Fibroblast of skin of left quadriceps (primary cell): ENCODE measurements at regions not wholly inside any gene's neighbourhood (a gene's known extent, or its start where the extent isn't known, plus 50 kb on each side); places are given as distances from the start of the nearest gene placed in this dataset.

Source experiments
- DNase-seq, 2 experiments: peaks; one replicate each; pipeline ENCODE4 v3.0.0-alpha.2; 2013; ENCODE audit warnings: low read depth in 2 of 2

DNA sequence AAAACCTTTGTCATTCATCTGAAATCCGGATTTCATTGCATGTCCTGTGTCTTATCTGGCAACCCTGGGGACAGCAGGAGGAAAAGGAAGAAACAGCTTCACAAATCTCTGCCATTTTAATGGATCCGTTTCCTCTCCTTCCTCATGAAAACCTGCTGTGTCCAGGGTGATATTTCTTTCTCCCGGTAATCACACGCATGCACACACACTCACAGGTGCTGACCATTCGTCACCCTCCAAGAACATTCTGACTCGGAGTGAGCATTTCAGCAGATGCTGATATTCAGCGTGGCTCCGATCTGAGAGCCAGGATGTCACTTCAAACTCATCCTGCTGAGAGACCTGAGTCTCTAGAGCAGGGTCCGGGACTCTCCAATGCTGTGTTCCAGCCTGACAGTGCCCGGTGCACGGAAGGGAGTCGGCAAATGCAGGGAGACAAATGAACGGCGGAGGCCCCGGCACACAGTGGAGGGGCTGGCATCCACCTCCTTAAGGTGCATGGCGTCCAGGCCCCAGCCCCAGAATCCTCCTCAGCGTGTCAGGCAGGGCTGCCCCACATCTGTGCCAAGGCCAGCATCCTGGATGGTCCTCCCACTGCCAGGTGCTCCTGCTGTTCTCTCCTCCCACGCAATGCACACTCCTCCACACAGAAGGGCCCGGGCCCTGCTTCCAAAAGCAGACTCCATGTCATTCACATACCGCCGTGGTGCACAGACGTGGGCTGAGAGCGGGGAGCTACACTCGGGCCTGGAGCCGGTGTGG lies 70.7 kb downstream of the RBFOX3 start:
- no peak for DNase-seq

DNA sequence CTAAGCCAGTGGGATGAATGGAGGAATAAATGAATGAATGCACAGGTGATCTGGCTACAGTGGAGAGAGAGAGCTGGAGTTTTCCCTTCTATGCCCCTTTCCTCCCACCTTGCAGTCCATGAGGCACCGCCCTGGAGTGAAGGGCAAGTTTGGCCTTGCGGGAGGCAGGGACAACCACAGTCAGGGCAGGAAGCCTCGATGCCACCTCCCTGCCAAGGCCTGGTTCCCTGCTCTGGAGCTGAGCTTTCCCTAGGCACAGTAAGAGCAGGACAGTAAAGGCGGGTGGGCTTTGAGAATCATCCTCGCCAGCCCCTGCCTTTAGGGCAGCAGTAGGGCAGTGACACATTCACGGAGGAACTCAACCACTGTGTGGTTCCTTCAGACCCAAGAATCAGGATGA lies 72.6 kb downstream of the RBFOX3 start:
- no peak for DNase-seq

DNA sequence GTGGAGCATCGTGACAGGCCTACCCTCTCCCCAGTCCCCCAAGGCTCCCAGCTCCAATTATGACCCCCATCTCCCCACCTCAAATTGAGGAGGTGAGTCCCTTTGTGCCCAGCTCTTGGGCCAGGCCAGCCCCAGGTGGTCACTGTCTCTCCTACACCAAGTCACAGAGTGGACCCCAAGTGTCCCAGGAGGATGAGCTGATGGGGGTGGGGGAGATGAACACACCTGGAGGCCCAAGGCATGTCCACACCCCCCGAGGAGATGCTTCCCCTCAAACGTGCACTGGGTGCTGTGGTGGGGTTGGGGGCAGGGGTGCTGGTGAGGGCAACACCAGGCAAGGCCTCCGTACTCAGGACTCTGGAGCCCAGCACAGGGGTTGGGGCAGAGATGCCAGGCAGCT lies 73.2 kb downstream of the RBFOX3 start:
- DNase-seq, result no peak

DNA sequence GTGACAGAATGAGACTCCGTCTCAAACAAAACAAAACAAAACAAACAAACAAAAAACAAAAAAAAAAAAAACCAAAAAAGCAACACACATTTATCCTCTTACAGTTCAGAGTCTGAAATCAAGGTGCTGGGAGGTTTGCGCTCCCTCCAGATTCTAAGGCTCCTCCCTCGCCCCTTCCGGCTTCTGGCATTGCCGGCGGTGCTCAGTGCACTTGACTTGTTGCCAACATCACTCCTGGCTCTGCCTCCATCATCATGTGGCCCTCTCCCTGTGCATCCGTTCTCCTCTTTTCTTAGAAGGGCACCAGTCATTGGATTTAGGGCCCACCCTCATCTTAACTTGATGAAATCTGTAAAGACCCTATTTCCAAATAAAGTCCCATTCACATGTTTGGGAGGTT lies 73.8 kb downstream of the RBFOX3 start:
- no peak for DNase-seq

DNA sequence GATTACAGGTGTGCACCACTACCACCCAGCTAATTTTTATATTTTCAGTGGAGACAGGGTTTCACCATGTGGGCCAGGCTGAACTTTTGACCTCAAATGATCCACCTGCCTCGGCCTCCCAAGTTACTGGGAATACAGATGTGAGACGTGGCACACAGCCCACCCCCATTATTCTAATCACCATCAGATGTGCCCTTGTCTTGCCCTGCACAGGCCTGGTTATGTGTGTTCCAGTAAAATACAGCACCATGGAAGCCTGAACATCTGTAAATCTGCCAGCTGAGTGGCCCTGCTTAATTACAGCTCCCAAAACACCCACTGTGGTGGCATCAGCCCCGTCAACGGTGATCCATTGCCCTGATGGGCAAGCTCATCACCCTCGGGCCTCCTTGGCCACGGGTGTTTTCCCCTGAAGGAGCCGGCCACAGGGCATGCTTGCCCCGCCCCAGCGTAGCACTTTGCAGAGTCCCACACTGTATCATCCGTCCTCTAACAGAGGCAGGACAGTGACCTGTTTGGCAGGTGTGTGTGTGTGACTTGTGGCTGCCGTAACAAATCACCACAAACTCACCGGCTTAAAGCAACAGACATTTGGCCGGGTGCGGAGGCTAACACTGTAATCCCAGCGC lies 74.5 kb downstream of the RBFOX3 start:
- no peak for DNase-seq

DNA sequence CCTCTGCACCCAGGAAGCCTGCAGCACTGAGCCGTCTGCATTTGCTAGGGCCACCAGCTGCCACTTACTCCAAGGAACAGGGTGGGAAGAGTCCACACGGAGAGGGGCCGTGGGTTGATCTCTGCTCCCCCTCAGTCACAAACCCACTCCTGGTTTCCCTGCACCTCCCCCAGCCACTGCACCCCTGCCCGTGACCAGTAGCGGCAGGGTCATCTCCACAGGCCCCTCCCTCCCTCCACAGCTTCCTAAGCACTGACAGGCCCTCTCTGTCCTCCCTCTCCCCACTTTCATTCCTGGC lies 75.2 kb downstream of the RBFOX3 start:
- no peak for DNase-seq

DNA sequence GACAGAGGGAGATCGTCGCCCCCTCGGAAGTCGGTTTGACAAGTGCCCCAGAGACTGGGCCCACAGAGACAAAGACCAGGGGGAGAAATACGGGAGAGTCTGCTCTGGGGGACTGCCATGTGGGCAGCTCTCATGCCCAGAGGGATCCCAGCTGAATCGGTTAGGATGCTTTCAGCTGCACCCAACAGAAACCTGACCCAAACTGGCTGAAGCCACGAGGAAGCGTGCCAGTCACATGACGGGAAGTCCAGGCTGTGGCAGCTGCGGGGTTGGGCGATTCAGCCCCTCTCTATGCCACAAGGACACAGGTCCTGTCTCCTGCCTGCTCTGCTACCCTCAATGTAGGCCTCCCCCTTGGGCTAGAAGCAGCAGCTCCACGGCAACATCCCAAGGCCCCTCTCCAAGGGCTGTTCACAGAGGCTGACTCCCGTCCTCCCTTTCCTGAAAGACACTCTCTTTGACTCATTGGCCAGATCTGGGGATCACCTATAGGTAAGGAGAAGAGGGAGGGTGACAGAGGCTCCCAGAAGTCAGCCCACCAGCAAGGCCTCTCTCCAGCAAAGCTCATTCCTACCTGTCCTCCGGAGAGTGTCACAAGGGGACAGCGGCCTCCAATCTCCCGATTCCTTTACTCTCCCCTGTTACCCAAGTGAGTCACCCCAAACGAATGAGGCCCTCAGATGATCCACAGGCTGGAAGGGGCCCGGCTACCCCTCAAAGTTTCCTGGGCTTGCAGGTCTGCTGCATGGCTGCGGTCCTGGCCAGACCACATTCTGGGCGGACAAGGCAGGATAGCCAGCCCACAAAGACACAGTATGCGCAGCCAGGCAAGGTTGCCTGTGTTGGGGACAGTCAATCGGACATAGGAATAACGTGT lies 75.8 kb downstream of the RBFOX3 start:
- no peak for DNase-seq

DNA sequence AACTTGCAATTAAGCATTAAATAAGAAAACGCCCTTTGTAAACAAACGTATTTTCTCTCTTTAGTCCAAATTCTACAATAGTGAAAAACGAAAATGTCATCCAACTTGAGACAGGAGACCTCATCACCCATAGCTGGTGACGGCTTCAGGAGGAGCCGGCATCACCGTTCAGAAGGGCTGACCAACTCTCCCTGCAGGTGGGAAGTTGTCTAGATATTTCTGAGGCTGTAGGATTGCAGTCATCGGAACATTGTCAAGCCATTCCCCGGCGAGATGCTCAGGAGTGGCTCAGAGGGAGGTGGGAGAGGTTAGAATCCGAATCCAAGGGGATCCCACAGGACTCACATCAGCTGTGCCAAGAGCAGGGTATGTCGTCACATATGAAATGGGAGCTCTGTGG lies 76.7 kb downstream of the RBFOX3 start:
- DNase-seq, result no peak

DNA sequence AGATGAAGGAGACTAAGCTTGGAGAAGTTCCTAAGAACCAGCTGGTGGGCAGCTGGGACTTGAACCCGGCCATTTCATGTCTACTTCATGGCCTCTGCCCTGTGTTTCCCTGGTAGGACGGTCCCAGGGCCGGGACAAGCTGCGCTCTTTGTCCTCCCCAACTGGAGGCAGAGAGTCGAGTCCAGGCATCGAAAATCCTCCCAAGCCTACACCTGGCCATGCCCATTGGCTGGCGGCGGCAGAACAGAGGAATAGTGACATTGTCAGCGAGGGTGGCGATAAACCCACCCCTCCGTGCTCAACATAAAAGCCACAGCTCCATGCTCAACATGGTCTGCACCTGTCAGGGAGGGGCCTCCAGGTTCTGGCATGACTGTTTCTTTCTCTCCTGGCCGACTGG lies 77.7 kb downstream of the RBFOX3 start:
- no peak for DNase-seq

DNA sequence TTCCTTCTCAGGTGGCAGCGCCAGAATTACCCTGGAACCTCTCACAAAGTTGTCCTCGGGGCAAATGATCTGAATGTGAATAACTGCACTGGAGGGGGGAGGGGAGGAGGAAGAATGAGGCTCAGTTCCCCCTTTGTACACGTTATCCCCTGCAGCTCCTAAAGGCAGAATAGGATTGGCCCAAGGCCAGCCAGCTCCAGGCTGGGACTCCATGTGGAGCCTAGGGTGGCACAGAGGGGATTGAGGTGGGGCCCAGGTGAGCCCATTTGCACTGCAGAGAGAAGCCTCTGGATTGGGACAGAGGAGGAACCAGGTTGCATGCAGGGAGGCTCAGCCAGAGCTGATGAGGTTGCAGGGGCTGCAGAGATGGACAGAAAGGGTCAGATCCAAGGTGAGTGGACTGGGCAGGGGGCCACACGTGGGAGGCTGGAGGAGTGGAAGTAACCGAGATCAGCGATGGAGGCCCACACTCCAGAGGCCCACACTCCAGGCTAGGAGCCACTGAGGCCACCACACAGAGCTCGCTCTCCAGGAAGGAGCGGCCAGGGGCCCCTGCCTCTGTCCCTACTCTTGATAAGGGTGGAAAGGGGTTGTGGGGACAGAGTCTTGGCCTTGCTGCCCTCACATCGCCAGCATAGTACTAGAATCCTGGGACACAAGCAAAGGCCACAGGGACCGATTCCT lies 78.6 kb downstream of the RBFOX3 start:
- no peak for DNase-seq

DNA sequence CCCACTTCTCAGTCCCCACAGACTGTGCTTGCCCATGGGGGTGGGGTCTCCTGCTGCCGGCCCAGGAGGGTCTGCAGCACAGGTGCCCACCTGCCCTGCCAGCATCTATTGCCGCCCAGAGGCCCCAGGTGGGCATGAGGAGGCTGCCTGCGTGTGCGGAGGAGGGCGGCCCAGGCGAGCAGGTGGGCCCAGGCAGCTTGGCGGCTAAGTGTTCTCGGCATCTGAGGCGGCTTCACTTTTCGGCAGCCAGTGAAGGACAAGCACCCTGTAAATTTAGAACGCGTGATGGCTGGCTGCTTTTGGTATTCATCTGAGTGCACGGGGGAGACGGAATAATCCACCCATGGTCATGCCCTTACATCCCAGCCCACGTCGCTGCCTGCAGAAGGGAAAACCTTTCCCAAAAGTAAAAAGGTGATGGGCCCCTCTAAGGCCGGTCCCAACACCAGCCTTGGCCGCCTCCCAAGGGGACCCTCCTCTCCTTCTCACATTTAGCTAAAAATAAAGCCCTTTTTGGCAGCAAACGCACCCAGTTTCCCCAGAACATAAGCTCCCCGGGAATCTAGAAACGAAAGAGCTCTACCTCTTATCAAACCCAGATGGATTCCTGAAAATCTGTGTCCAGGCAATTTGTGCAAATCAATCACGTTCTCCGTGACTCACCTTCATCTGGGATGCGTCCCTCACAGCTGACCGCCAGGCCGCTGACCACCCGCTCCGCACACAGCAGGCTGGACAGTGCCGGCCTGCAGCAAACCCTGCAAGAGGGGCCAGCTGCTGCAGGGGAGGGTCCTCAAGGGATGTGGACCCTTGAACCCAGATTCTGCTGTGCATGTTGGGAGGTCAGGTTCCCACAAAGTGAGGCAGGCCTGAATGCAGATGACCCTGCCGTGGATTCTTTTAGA lies 79.4 kb downstream of the RBFOX3 start:
- no peak for DNase-seq

DNA sequence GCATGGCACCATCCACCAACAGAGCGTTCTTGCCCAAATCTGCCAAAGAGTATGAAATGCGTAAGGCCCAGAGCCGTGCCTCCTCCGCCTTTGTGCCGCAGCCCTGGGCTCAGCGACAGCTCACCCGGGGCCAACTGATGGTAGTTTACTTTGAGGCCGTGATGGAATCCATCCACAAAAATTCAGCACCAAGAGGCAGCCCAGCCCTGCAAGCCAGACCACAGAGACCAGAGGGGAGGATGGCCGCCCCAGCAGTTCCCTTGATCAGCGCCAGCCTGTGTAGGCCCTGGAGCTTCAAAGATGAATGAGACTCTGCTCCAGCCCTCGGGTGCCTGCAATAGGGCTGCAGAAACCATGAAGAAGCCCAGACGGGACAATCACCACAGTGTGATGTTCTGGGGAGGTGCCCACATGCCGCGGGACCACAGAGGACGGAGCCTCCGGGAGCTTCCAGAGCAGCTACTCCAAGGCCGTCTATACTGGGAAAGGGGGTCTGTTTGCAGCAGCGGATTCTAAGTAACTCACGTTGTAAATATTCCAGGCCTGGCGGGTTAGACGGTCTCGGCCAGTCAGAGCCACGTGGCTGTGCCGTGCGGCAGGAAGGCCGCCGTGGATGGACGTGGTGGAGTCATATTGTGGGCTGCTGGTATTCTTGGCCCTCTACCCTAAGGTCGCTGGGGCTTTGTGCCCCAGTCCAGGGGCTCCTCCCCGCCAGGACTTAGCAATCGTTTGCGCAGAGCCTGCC lies 80.3 kb downstream of the RBFOX3 start:
- no peak for DNase-seq

DNA sequence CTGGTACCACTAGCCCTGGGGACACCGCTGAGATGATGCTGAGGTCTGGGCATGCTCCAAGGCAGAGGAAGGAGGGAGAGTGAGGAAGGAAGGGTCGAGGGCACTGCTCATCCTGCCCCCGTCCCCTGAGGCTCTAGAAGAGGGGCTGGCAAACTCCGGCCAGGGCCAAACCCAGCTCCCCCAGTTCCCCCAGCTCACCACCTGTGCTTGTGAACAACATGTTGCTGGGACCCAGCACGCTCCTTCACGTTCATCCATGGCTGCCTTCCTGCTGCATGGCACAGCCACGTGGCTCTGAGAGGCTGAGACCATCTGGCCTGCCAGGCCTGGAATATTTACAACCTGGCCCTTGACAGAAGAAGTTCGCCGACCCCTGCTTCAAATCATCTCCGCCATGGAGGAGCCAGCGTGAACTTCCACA lies 81.2 kb downstream of the RBFOX3 start:
- no peak for DNase-seq

DNA sequence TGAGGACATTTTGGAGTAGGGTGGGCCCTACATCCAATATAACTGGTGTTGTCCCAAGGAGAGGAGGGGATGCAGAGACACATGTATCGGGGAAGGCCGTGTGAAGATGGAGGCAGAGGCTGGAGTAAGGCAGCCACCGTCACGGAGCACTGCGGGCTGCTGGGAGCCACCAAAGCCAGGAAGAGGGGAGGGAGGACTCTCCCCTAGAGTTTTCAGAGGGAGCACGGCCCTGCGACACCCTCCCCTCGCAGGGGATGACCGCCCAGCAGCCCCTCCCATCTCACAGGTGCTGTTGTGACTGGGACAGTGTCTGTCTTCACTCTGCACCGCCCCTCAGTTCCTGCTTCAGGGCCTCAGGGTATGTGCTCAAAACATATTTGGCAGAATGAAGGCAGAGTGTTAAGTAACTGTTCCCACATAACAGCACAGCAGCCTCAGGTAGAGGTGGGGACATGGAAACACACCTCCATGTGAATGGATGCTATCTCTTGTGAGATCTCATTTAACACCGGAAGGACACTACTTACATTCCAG lies 82.2 kb downstream of the RBFOX3 start:
- no peak for DNase-seq

DNA sequence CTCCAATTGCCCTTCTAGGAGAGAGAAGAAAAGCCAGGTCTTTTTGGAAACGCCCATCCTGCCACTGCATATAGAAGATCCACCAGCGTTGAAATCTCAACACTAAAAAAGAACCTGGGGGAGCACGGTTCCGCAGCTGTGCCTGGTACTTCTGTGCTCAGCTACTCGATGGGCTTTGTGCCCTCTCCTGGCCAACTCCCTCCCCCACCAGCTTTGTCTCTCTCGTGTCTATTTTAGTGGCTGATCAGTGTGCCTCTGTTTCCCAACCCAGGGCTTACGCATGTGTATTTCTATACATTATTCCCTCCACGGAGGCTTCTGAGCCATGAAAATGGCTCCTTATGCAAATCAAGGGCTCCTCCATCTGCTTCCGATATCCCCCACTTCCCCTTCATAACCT lies 83.5 kb downstream of the RBFOX3 start:
- no peak for DNase-seq

DNA sequence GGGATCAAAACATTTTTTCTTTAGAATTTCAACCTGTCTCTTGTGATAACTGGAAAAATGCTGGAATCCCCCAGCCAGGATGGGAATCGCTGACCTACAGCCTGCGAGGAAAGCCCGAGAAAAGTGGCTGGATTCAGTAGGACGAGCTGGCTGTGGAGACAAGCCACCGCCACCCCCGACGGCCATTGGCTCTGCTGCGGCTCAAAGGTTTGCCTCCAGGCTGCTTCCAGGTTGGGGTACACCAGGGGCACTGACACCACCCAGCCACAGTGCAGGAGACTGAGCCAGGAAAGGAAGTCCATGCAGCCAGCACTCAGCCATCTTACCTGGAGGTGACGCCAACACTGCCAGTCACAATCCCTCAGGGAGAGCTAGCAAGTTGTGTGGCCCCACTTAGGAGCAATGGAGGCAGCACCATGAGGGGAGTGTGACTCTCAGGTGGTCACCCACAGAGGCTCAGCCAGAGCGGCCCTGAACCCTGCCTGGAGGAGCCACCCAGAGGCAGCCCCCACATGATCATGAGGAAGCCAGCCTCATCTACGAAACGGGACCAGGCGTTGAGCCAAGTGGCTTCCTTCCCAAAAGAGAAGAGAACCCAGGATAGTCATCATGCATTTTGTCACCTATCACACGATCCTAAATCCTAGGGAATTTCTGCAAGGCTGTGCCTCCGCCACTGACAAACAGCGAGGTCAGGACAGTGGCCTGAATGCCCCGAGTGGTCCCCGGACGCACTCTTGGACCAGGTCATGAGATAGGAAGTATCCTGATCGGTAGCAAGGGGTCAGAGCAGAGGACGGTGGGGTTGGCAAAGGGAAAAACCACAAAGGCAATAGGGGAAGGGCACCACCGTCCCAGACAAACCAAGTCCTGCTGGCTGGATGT lies 84.8 kb downstream of the RBFOX3 start:
- DNase-seq, result no peak

DNA sequence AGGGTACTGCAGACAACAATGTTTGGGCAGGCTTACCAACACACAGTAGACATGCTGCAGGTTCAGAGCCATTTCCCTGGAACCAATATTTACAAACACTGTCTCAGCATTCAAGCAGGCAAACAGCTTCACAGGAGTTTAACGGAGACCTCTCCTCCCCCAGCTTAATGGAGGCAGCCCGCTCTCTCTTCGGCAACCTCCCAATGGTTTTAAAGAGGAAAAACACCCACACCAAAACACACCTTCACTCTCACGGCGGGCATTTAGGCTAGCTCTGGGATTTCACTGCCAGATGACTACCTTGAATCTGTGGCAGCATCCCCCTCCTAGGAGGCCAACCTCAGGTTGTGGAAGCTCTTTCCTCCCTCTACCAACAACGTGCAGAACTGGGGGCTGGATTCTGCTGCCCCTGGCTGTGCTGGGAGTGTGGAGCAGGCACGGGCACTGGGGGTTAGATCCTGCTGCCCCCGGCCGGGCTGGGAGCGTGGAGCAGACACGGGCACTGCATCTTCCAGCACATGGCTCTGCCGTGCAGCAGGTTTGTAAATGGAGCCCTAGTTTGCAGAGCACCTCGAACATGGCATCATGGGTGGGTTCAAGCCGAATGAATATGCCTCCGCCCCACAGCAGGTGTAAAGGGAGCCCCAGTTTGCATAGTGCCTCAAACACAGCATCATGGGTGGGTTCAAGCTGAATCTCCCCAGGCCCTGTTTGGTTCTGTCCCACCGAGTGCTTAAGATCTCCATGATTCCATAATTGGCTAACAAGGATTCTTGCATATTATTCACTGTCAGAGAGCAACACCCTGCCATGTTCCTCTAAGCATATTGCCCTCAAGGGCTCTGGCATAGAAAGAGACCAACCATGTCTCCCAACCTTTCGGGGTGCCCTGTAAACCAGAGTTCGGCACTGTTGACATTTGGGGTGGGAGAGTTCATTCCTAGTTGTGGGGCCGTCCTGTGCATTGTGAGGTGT lies 86.4 kb downstream of the RBFOX3 start:
- DNase-seq, result no peak

DNA sequence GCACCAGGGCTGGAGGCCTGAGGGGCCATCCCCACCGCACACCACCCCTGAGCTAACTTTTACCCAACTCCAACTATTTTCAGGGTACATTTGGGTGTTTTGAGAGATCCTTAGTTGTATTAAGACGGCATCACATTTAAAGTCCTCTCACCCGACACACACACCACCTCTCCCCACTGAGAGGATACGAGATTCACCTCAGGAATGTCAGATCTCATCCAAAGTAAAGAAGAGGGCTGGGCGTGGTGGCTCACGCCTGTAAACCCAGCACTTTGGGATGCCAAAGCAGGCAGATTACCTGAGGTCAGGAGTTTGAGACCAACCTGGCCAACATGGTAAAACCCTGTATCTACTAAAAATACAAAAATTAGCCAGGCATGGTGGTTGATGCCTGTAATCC lies 88.4 kb downstream of the RBFOX3 start:
- DNase-seq, result no peak
